Stomach (tissue), 8 donors: ENCODE measurements at regions not wholly inside any gene's neighbourhood (a gene's known extent, or its start where the extent isn't known, plus 50 kb on each side); places are given as distances from the start of the nearest gene placed in this dataset.
A peak's percentile ranks its signal among the peaks of the same experiment; 100 is the strongest.

Source experiments
- DNase-seq, 2 donors: peaks; one replicate each; pipeline versions ENCODE4 v3.0.0 to v3.0.0-alpha.2; 2013 to 2019
- H3K27ac ChIP-seq, 5 donors: fragments of 200-600 bp in 4 of 5; sonication (generic) in 4 of 5; one replicate each; pipeline ENCODE4 v1.5.1; 2013 to 2019; ENCODE audit warnings: mild to moderate bottlenecking in 1 of 5, moderate library complexity in 1 of 5
- H3K27me3 ChIP-seq, 3 donors: fragments of 200-600 bp; sonication (generic); one replicate each; pipeline ENCODE4 v1.5.1; 2017 to 2019; ENCODE audit warnings: mixed run types in 1 of 3
- H3K36me3 ChIP-seq, 4 donors: fragments of 200-600 bp; sonication (generic); 1 replicate in 3 of 4; 2 replicates in 1 of 4; pipeline ENCODE4 v1.5.1; 2016 to 2019
- H3K4me1 ChIP-seq, 4 donors: fragments of 200-600 bp; sonication (generic); one replicate each; pipeline ENCODE4 v1.5.1; 2016 to 2019
- H3K4me3 ChIP-seq, 4 donors: fragments of 200-600 bp; sonication (generic) in 3 of 4; one replicate each; pipeline ENCODE4 v1.5.1; 2016 to 2019; ENCODE audit warnings: mild to moderate bottlenecking in 1 of 4
- H3K9me3 ChIP-seq, 4 donors: fragments of 200-600 bp; sonication (generic); one replicate each; pipeline ENCODE4 v1.5.1; 2016 to 2019
- EP300 ChIP-seq: sonication (generic); formaldehyde crosslinking; IDR thresholded peaks from one replicate; pipeline ENCODE4 v1.6.1; 2017; ENCODE audit warnings: antibody characterized with exemption
- POLR2A ChIP-seq, 4 donors: fragments of 450-650 bp; IDR thresholded peaks; one replicate each; pipeline ENCODE4 v1.6.1; 2016; ENCODE audit warnings: antibody characterized with exemption in 4 of 4, control low read depth in 2 of 4, mild to moderate bottlenecking in 1 of 4, moderate library complexity in 1 of 4
- POLR2AphosphoS5 ChIP-seq, 3 donors: sonication (generic); formaldehyde crosslinking; IDR thresholded peaks; one replicate each; pipeline ENCODE4 v1.6.1; 2016; ENCODE audit warnings: antibody characterized with exemption in 3 of 3
- WGBS, 5 donors: extraction: QIAGEN DNeasy Blood & Tissue Kit in 3 of 5; methylation state at CpG; one replicate each; pipeline versions ENCODE4 v1.1.5 to v1.1.7; 2013 to 2018; 5-methylcytosine and 5-hydroxymethylcytosine counted together
- intact Hi-C: fragments of 100-400 bp; cut with DNase I; formaldehyde crosslinking; loops from one replicate; pipeline ENCODE4 v1.15.1; 2023; ENCODE audit warnings: low total_unique reads
- TF ChIP-seq, protein P1 (sequence below), 7 experiments: fragments of 450-650 bp in 4 of 7; fragments of 200-600 bp in 3 of 7; sonication (generic) in 3 of 7; IDR thresholded peaks; one replicate each; pipeline ENCODE4 v1.5.1; 2016 to 2019; ENCODE audit warnings: antibody characterized with exemption in 7 of 7, control low read depth in 2 of 7, mild to moderate bottlenecking in 1 of 7
- donor health status: healthy with polysubstance abuse.
- donor health status: Bipolar disorder and iron deficiency.
- donor health status: healthy.

DNA sequence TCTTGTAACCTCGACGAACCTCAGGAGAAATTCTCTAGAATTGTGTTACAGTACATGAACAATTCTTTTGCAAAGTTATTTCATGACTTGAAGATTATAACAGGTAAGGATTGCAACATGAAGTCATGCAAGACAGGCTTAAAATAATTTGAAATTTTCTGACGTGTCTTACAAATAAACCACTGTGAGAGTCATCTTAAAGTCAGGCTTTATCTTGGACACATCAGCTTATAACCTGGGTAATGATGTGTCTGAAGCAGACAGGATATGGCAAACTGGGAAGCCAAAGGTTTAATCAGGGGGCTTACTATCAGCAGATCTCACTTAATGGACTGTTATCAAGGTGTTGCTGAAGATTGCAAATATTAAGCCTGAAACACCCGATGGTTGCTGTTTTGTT, 407.8 kb downstream of the KLF5 start:
- TF ChIP-seq EP300 = no peak
- no peak overlapping the region for H3K27ac ChIP-seq

DNA sequence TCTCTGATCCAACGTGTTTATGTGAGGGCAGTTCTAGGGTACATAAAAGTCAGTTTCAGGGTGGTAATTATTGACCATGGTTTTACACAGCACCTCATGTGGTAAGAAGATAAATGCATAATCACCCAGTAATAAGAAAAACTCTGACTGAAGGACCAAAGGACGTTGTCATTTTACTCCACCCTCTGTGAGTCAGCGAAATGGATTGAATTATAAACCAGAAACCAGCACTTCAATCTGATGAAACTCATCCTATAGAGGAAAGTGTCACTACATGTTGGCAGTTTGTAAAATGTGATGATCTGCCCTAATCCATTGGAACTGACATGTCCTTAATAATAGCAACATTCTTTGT, 406.8 kb downstream of the KLF5 start:
- no peak overlapping the region for H3K4me3 ChIP-seq
- intact Hi-C loops = no loop called here
- no peaks in the 10 kb centered on the region for H3K36me3 ChIP-seq
- peaks cover 0 to under 1% (median 0%) of the 10 kb centered on the region in 4 donors for H3K9me3 ChIP-seq
- 34 to 49% (median 38%) methylated on average over 3 of the region's 3 CpGs for whole genome bisulfite sequencing, 5 donors
- DNase-seq = peak in 1 of 2 donors; percentile 40
- H3K4me1 ChIP-seq = no peaks in the 10 kb centered on the region
- TF ChIP-seq POLR2A (IDR thresholded peaks at IDR 0.05) (no peak), EP300 (no peak), POLR2AphosphoS5 (IDR thresholded peaks at IDR 0.05) (no peak)
- TF ChIP-seq, protein P1, sequence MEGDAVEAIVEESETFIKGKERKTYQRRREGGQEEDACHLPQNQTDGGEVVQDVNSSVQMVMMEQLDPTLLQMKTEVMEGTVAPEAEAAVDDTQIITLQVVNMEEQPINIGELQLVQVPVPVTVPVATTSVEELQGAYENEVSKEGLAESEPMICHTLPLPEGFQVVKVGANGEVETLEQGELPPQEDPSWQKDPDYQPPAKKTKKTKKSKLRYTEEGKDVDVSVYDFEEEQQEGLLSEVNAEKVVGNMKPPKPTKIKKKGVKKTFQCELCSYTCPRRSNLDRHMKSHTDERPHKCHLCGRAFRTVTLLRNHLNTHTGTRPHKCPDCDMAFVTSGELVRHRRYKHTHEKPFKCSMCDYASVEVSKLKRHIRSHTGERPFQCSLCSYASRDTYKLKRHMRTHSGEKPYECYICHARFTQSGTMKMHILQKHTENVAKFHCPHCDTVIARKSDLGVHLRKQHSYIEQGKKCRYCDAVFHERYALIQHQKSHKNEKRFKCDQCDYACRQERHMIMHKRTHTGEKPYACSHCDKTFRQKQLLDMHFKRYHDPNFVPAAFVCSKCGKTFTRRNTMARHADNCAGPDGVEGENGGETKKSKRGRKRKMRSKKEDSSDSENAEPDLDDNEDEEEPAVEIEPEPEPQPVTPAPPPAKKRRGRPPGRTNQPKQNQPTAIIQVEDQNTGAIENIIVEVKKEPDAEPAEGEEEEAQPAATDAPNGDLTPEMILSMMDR (IDR thresholded peaks at IDR 0.05) = no peak
- no peaks in the 10 kb centered on the region for H3K27me3 ChIP-seq
- H3K27ac ChIP-seq = no peak overlapping the region

More for the DNA sequence above, 407.8 kb downstream of the KLF5 start:
- no peak for DNase-seq
- intact Hi-C loops = no loop called here
- Histone ChIP-seq H3K27me3 (no peaks in the 10 kb centered on the region), H3K36me3 (no peaks in the 10 kb centered on the region), H3K4me3 (no peak overlapping the region), H3K9me3 (no peaks in the 10 kb centered on the region), H3K4me1 (no peaks in the 10 kb centered on the region)
- WGBS, 5 donors = 61 to 74% (median 67%) methylated on average over 4 of the region's 4 CpGs

DNA sequence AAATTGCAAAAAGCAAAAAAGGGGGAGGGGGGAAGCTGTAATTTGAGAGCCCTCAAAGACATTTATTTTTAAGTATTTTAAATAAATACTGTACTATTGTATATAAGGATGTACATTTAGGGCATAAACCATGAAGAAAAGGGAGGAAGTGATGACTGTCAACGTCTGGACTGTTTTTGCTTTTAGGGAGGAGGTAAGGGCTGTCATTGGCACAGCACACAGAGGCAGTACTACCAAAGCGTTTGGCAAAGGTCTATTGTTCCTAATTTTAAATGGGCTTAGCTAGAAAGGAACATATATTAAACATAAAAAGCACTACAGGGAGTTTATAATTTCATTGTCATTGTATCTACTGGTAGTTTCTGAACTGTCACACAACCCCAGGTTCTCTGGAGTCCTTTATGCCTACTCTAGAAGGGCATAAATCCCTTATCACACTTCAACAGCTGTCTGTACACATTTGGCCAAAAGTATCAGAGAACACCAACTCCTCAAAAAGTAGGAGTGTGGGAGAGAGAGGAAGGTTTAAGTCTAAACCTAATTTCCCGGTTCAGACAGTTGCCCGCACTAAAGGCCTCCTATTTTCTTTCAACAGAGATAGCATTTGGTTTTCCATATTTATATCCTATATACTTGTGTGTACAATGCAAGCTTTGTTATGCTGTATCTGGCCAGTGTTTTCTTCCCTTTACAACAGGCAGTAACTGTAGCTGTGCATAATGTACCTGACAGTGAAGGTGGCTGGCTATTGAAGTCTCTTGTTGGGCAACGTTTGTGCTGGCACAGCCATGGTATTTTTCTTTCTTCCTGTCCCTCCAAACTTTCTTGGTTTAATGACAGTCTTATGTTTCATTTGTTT, 406.2 kb downstream of the KLF5 start:
- TF ChIP-seq, protein P1 (IDR thresholded peaks at IDR 0.05) = no peak
- TF ChIP-seq POLR2AphosphoS5 (IDR thresholded peaks at IDR 0.05) = no peak
- no peak for TF ChIP-seq POLR2A (IDR thresholded peaks at IDR 0.05)
- TF ChIP-seq EP300 = no peak
- no peak for DNase-seq

DNA sequence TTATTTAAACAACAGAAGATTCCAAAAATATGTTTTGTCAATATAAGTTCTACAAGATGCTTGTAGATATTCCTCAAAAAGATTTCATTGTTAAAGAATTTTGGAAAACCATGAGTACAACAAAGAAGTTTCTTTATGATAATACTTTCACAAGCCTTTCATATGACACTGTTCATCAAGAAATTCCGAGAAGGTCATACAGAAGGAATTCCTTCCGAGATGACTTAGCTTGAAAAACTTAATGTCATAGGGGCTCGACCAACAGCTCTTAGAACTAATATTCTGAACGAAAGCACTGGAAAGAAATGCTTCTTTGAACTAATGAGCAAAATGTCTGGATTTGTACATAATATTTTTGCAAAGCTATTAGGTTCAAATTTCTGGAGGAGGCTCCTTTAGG, 403.4 kb downstream of the KLF5 start:
- WGBS, 5 donors = 80 to 91% (median 87%) methylated on average over 4 of the region's 4 CpGs

More for the DNA sequence above, 406.2 kb downstream of the KLF5 start:
- Histone ChIP-seq H3K36me3 (no peaks in the 10 kb centered on the region), H3K27me3 (no peaks in the 10 kb centered on the region), H3K4me3 (no peak overlapping the region), H3K4me1 (no peaks in the 10 kb centered on the region), H3K27ac (no peak overlapping the region), H3K9me3 (peaks cover 0 to 6% (median 0%) of the 10 kb centered on the region in 4 donors)
- intact Hi-C loops = no loop called here
- 30 to 44% (median 33%) methylated on average over 5 of the region's 5 CpGs for WGBS, 5 donors

More for the DNA sequence above, 403.4 kb downstream of the KLF5 start:
- intact Hi-C loops = no loop called here
- no peak for TF ChIP-seq EP300
- no peak for TF ChIP-seq POLR2AphosphoS5 (IDR thresholded peaks at IDR 0.05)
- TF ChIP-seq POLR2A (IDR thresholded peaks at IDR 0.05) = no peak
- TF ChIP-seq, protein P1 (IDR thresholded peaks at IDR 0.05) = no peak
- Histone ChIP-seq H3K9me3 (peaks cover 0 to 6% (median 0%) of the 10 kb centered on the region in 4 donors), H3K36me3 (no peaks in the 10 kb centered on the region), H3K4me1 (no peaks in the 10 kb centered on the region), H3K27ac (no peak overlapping the region), H3K27me3 (no peaks in the 10 kb centered on the region), H3K4me3 (no peak overlapping the region)
- DNase-seq = no peak
